Panc1 (cell line): ENCODE measurements at regions not wholly inside any gene's neighbourhood (a gene's known extent, or its start where the extent isn't known, plus 50 kb on each side); places are given as distances from the start of the nearest gene placed in this dataset.

Source experiments
- POLR2AphosphoS5 ChIP-seq: IDR thresholded peaks from 2 replicates; pipeline ENCODE4 v1.6.1; 2012; ENCODE audit warnings: mild to moderate bottlenecking, low read depth, low read length, moderate library complexity
- SIN3A ChIP-seq: IDR thresholded peaks from 2 replicates; pipeline ENCODE4 v1.6.1; 2012; ENCODE audit warnings: low read depth, mild to moderate bottlenecking, low read length, moderate library complexity, borderline replicate concordance; ENCODE audit not compliant: insufficient read depth
- TCF7L2 ChIP-seq: IDR thresholded peaks from 2 replicates; pipeline ENCODE4 v1.6.1; 2011; ENCODE audit warnings: mild to moderate bottlenecking, low read depth, low read length, inconsistent platforms
- TF ChIP-seq, protein P1 (sequence below): fragments of 450-650 bp; IDR thresholded peaks from 2 replicates; pipeline ENCODE4 v1.5.1; 2017; ENCODE audit warnings: mild to moderate bottlenecking
- TF ChIP-seq, protein P2 (sequence below), 2 experiments: IDR thresholded peaks; 2 replicates each; pipeline ENCODE4 v1.6.1; 2011 to 2012; ENCODE audit warnings: low read depth in 2 of 2, control low read depth in 1 of 2, low read length in 1 of 2, mild to moderate bottlenecking in 1 of 2, moderate library complexity in 1 of 2; ENCODE audit not compliant: insufficient read depth in 1 of 2

DNA sequence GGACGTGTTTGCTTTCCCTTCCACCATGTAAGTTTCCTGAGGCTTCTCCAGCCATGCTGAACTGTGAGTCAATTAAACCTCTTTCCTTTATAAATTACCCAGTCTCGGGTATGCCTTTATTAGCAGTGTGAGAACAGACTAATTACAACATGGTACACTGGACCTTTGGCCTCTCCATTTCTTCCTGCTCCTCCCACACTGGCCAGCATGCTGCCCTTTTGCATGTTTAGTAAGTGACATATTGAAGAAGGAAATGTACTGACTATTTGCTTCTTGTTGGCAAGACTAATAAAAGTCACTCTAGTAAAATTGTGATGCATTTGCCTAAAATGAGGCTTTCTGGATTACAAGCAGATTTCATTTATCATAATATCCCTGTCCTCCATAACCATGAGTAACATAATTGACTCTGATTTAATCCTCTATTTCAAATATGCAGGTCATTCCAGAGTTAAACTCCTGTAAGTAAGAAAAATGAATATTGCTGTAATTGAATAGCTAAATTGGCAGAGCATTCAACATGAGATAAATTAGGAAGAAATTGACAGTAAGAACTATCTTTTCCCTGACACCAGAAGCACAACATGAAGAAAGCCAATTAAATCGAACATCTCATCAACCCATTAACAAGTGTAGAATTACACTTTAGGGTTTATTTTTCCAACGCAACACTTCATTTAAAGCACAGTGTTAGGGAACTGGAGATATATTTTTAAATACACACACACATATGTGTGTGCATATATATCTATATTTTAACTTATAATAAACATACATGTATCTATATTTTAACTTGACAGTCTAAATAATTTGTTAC lies 427.8 kb upstream of the ZP4 start:
- TF ChIP-seq, protein P1, sequence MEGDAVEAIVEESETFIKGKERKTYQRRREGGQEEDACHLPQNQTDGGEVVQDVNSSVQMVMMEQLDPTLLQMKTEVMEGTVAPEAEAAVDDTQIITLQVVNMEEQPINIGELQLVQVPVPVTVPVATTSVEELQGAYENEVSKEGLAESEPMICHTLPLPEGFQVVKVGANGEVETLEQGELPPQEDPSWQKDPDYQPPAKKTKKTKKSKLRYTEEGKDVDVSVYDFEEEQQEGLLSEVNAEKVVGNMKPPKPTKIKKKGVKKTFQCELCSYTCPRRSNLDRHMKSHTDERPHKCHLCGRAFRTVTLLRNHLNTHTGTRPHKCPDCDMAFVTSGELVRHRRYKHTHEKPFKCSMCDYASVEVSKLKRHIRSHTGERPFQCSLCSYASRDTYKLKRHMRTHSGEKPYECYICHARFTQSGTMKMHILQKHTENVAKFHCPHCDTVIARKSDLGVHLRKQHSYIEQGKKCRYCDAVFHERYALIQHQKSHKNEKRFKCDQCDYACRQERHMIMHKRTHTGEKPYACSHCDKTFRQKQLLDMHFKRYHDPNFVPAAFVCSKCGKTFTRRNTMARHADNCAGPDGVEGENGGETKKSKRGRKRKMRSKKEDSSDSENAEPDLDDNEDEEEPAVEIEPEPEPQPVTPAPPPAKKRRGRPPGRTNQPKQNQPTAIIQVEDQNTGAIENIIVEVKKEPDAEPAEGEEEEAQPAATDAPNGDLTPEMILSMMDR = no peak
- TF ChIP-seq, protein P2, sequence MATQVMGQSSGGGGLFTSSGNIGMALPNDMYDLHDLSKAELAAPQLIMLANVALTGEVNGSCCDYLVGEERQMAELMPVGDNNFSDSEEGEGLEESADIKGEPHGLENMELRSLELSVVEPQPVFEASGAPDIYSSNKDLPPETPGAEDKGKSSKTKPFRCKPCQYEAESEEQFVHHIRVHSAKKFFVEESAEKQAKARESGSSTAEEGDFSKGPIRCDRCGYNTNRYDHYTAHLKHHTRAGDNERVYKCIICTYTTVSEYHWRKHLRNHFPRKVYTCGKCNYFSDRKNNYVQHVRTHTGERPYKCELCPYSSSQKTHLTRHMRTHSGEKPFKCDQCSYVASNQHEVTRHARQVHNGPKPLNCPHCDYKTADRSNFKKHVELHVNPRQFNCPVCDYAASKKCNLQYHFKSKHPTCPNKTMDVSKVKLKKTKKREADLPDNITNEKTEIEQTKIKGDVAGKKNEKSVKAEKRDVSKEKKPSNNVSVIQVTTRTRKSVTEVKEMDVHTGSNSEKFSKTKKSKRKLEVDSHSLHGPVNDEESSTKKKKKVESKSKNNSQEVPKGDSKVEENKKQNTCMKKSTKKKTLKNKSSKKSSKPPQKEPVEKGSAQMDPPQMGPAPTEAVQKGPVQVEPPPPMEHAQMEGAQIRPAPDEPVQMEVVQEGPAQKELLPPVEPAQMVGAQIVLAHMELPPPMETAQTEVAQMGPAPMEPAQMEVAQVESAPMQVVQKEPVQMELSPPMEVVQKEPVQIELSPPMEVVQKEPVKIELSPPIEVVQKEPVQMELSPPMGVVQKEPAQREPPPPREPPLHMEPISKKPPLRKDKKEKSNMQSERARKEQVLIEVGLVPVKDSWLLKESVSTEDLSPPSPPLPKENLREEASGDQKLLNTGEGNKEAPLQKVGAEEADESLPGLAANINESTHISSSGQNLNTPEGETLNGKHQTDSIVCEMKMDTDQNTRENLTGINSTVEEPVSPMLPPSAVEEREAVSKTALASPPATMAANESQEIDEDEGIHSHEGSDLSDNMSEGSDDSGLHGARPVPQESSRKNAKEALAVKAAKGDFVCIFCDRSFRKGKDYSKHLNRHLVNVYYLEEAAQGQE (IDR thresholded peaks at IDR 0.05; ENCODE audit: insufficient read depth in 1 of 2, low read depth in 2 of 2, low read length in 1 of 2) = no peak
- TF ChIP-seq SIN3A (no peak), POLR2AphosphoS5 (no peak), TCF7L2 (no peak)
